ENCODE measurements at regions not wholly inside any gene's neighbourhood (a gene's known extent, or its start where the extent isn't known, plus 50 kb on each side); places are given as distances from the start of the nearest gene placed in this dataset.

DNA sequence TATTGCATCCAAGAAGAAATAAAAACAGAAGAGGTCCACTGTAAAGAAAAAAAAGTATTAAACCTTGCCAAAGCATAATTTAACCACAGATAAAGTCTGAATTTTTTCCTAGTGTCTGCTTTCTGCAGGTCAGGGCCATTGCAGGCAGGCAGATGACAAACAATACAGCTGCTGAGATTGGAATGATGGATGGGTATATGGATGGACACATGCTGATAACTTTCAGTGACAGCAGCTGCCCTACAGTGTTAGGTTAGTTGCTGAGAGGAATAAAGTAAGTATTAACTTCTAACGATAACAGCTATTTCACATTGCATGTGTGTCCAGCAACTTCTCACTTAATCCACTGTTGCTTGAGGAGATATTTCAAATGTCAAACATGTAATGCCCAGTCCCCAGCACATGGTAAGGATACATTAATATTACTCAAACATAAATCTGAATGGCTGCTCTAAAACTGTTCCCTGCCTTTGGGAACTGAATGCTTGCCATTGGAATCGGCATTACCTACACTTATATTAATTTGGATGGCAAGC is 515.3 kb downstream of the RMST start:
- Histone ChIP-seq H2BK5ac (ENCODE audit: insufficient read length, low read length) (no peak overlapping the region), H4K8ac (replicated peaks; ENCODE audit: insufficient read length, low read depth, low read length) (no peak overlapping the region), H4K5ac (ENCODE audit: insufficient read length, low read depth, low read length) (no peak overlapping the region), H2AFZ (ENCODE audit: low read length) (no peak overlapping the region), H2BK120ac (ENCODE audit: low read depth, low read length, poor library complexity, severe bottlenecking) (no peak overlapping the region), H2BK20ac (ENCODE audit: low read depth, low read length, poor library complexity, severe bottlenecking) (no peak overlapping the region), H2BK12ac (ENCODE audit: insufficient read length, low read depth, low read length) (no peak overlapping the region), H4K91ac (ENCODE audit: insufficient read length, low read depth, low read length) (no peak overlapping the region), H3K79me1 (ENCODE audit: insufficient read depth, low read depth, low read length, poor library complexity, severe bottlenecking) (no peaks in the 10 kb centered on the region), H3K56ac (ENCODE audit: insufficient read length, low read depth, low read length) (no peak overlapping the region), H3K4me2 (ENCODE audit: insufficient read depth, insufficient read length, low read length) (no peak overlapping the region), H3K14ac (ENCODE audit: insufficient read depth, low read length) (no peak overlapping the region), H3K4me1 (ENCODE audit: insufficient read depth, low read length) (no peaks in the 10 kb centered on the region), H2BK15ac (ENCODE audit: low read depth, low read length) (no peak overlapping the region), H3K23ac (ENCODE audit: insufficient read length, low read depth, low read length) (no peak overlapping the region), H2AK5ac (ENCODE audit: insufficient read length, low read length) (no peak overlapping the region), H3K27me3 (ENCODE audit: insufficient read depth, low read length) (no peaks in the 10 kb centered on the region), H3K4ac (ENCODE audit: low read depth, low read length) (no peak overlapping the region), H3K9ac (ENCODE audit: extremely low read depth, insufficient read length, low read length) (no peak overlapping the region), H4K20me1 (ENCODE audit: control insufficient read depth, insufficient read depth, insufficient read length) (no peaks in the 10 kb centered on the region), H3K18ac (ENCODE audit: insufficient read length, low read depth, low read length) (no peak overlapping the region), H3K79me2 (ENCODE audit: insufficient read depth, low read length) (no peaks in the 10 kb centered on the region), H3K23me2 (ENCODE audit: insufficient read length, low read depth, low read length, poor library complexity, severe bottlenecking) (no peaks in the 10 kb centered on the region), H3T11ph (ENCODE audit: low read length) (no peak overlapping the region), H3K9me3 (ENCODE audit: control insufficient read depth, low read depth, low read length) (no peaks in the 10 kb centered on the region), H3K27ac (ENCODE audit: insufficient read length, low read depth, low read length) (no peak overlapping the region)
- H3K4me1 Mint-ChIP-seq = peaks cover 5% of the 10 kb centered on the region in 2 experiments
- no CpG with 5 or more reads among the region's 2 CpGs for WGBS (ENCODE audit: extremely low coverage, insufficient read length, low lambda C conversion rate)
- no peak for TF ChIP-seq CTCF (conservative IDR thresholded peaks at IDR 0.05)
- H3K27me3 Mint-ChIP-seq (ENCODE audit: low read depth) = no peaks in the 10 kb centered on the region
- peaks cover 0 to 9% (median 0%) of the 10 kb centered on the region in 3 experiments; a peak in 4 of 7 replicates for H3K36me3 Mint-ChIP-seq (ENCODE audit: insufficient read depth in 1 of 3, low read depth in 3 of 3)
- DNase-seq = no peak
- no peak overlapping the region for H3K4me3 Mint-ChIP-seq
- H3K27ac Mint-ChIP-seq = no peak overlapping the region
- H3K9me3 Mint-ChIP-seq = peaks cover 11 to 13% of the 10 kb centered on the region in 2 experiments

All from H9 (cell line).